NCI-H510A treated with DMSO at 0.1 percent for 48 hours (cell line): ENCODE measurements at regions not wholly inside any gene's neighbourhood (a gene's known extent, or its start where the extent isn't known, plus 50 kb on each side); places are given as distances from the start of the nearest gene placed in this dataset.

Experiments used
- DNase-seq: peaks from one replicate; lab custom pipeline; 2025; lab: John Stamatoyannopoulos, UW

DNA sequence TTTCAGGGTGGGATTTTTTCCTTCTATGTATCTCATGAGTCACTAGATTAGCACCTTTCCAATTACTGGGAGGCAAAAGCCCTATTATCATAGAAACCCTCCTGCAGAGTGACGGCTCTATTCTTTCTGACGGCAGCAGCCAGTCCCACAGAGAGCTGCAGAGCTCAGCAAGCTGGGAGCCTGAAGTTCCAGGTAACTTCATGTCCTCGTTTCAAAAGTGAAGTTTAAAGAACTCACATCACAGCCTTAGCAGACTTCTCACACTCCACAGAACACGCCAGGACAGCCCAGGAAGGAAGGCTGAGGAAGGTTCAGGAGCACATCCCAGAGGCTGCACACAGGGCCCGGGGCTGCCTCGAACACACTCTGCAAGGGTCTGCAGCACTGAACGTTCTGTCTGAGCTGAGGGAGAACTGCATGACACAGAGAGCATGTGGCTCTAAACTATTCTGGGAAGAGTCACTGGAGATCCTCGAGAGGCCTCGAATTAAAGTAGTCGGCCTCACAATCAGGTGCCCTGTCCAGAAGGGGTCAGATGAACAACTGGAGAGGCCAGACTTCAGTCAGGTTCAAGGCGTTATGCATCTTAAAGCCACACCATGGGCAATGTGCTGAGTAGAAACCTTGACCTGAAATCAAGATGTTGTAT lies 104.2 kb upstream of the DRD2 start:
- no peak for DNase-seq

DNA sequence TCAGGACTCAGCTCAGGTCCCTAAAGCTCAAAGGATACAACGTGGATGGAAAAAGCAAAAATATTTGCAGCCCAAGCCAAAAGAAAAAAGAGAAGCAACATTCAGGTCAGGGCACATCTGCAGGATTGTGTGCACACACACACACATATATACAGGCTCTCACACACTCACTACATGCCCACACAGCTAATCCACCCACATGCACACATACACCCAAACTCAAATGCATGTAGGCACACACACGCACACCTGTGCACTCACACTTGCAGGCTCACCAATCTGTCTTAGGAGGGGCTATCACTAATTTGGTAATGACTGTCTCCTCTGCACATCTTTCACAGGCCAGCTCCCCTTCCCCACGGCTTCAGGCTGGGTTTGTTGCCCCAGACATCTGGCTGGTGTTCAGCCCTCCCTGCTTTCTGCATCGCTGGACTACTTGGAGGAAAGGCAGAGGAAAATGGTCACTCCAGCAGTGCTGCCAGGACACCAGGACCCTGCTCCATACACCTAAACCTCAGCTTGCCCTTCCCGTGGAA lies 103.6 kb upstream of the DRD2 start:
- no peak for DNase-seq

DNA sequence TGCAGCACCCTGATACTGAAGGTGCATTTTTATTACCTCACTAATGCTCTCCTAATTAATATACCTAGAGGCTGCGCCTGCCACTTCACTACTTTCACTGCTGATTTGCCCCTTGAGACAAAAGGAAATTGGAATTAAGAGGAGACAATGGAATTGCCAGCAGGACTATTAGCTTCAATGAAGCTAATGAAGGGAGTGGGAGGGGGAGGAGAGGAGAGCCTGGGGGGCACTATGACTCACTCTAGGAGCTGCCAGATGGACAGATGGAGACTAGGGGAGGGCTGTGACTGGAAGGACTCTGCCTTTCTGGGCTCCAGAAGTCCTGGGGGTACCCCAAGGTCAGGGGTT lies 102.8 kb upstream of the DRD2 start:
- no peak for DNase-seq

DNA sequence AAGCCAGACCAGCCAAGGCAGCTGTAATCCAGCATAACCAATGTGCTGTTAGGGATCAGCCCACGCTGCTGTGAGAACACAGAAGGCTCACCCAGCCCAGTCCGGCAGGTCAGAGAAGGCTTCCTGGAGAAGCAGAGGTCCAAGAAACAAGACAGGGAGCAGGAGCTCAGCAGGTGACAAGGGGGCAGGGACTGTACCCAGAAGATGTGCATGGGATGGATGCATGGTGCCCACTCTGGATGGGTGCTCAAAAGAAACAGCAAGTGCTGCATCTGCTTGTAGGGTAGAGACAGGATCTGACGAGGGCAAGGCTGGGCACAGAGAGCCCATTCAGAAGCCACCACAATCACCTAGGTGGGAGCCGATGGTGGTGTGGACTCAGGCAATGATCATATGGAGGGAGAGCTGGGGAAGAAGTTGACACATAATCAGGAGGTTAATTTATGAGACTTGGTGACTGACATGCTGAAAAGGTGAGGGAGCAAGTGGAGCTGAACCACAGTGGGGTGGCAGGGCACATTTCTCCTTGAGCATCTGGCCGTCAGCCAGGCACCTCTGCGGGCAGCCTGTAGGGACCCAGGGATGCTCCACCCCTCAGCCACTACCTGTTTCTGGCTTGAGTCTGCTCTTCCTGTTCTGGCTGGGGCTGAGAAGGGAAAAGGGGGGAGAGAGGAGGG lies 102.3 kb upstream of the DRD2 start:
- DNase-seq = peak; percentile 97

DNA sequence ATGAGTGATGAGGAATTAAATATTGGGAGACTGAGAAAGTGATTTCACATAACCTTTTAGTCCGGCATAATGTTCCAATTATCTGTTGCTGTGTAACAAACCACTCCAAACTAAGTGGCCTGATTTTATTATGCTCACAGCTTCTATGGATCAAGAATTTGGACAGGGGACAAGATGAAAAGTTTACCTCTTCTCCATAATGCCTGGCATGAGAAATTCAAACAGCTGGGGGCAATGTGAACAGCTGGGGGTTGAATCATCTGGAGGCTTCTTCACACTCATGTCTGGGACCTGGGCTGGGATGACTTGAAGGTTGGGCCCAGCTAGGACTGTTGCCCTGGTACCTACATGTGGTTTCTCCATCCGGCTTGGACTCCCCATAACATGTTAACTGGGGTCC lies 99.4 kb upstream of the DRD2 start:
- no peak for DNase-seq

DNA sequence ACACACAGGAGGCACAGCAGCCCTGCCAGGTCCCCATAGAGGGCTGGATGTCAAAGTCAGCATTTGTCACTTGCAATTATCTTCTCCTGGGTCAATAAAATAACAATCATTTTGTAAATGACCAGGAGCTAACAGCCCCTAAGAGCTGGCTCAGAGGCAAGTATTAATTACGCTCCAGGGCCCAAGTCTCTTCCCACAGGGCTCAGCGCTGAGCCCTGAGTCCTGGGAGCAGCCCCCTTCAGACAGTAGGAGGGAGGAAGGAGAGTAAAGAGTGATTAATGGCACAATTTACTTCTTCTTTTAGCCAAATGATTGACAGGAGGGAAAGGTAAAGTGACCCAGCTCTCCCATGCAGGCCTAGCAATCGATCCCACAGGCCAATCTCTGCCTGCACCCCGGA lies 99.0 kb upstream of the DRD2 start:
- DNase-seq = no peak

DNA sequence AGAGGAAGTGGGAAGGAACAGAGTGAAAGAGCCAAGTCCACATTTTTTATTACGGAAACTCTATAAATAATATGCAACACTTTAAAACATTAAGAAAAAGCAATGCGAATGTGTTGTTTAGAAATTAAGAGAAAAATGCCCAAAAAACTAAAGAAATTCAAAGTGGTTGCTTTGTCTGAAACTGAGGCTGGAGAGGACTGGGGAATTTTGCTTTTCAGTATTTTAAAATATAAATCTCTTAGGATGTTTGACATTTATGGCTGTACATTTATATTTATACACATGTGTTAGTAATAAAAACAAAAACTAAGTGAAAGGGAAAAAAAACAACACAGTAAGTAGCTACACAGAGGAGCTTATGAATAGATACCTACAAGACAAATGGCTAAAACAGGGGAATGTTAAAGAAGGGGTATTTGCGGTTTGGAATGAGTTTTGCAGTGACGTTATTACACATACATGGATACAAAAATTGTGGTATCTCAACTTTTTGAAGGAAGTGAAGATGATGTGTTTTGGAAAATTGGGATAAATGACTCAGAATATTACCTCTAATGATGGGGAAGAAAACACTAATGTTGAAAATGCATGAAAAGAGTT lies 97.0 kb upstream of the DRD2 start:
- no peak for DNase-seq

DNA sequence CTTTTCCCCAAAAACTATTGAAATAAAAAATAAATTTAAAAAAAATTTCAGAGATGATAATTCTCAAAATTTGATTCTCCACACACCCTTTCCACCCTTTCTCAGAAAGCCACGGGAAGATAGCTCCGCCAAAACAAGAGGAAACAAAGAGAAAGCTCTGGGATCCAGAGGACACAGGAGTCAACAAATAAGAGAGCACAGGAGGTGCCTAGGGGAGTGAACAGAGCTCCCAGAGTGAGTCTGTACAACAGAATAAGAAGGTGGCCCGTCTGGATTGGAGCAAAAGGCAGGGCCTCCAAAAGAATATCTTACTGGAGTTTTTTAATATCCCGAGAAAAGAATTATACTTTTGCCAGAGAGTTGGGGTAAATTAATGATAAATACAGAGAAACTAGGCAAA lies 96.3 kb upstream of the DRD2 start:
- no peak for DNase-seq

DNA sequence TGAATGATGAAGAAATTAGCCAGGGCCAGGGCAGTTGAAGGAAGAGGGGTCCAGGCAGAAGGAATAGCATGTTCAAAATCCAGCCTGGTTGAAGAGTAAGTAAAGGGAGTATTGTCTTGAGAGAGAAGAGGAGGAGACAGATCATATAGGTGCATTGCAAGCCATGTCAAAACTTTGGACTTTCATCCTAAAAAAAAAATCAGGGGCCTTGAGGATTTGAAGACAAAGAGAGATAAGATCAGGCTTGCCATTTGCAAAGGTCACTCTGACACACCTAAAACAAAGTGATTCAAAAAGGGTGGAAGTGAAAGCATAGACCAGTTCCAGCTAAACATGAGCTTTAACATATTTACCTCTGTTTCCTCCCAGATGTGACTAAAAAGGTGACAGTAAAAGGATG lies 95.7 kb upstream of the DRD2 start:
- no peak for DNase-seq

DNA sequence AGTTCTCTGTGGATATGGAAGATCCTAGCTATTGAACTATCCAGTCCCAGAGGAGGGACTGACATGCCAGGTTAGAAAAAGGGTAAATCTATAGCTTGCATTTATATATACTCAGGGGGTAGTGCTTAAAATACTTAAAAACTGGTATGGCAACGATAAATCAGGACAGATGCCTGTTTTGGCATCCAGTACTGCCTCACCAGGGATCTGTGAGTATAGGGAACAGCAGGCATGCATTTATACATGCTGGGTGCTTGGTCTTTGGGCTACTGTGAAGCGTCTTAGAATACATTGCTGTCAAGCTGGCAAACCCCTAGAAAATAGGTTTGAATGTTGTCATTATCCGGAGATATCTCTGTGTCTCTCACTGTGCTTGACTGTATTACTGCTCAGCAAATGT lies 94.2 kb upstream of the DRD2 start:
- DNase-seq = no peak

DNA sequence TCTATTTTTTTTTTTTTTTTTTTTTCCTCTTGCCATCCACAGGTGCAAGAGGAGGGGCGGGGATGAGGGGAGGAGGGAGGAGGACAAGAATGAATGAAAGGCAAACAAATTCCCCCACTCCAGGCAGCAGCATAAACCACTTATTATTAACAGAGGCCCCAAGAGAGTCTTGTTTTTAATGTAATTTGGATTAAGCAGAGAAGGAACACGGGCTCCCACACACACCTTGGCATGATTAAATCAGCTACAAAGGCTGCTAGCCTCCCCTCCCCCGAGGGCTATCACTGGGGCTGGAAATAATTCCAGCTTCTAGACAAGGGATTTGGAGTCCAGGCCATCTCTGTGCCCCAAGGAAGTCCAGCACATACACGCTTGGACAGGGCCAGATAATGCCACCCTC lies 93.4 kb upstream of the DRD2 start:
- no peak for DNase-seq

DNA sequence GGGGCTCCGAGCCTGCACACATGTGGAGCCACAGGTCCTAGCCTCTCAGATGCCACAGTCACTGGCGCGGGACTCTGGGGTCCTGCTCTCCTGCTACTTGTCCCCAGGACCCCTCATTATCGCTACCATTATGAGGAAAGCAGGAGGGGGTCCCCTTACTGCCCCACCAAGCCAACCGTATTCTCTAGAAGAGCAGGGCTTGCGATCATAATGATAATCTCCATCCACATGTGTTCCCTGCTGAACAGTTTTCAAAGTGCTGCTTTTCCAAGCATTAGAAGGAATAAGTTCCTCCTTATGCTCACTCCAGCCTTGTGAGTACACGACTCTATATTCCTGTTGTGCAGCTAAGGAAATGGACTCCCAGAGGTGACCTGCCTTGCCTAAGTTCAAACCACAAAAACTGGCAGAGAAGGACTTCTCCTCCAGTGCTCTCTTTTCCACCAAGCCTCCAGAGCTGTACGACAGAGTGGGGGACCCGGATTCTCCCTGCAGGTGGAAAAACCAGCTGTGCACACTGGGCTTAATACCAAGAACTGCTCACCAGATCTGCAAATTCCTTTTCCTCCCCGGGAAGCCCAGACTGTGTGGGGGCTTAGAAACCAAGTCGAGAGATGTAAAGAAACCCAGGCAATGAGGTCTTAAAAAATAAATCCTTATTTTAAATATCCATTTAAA lies 92.8 kb upstream of the DRD2 start:
- DNase-seq = no peak

DNA sequence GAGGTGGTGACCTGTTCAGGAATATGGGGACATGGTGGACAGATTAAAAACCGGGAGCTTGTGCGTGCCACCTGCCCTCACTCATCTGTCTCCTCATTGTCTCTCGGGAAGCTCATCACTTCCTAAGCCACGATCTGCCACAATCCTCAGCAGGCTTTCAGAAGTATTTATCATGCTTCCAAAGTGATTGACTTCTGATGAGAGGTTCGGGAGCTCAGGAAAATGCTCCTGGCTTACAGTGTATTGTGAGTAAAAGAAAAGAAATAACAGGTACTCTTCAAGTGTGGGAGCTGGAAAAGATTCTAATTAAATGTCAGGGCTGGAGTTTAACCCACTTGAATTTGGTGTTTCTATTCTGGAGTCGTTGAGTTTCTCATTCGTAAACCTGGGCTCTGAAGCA lies 91.9 kb upstream of the DRD2 start:
- no peak for DNase-seq

DNA sequence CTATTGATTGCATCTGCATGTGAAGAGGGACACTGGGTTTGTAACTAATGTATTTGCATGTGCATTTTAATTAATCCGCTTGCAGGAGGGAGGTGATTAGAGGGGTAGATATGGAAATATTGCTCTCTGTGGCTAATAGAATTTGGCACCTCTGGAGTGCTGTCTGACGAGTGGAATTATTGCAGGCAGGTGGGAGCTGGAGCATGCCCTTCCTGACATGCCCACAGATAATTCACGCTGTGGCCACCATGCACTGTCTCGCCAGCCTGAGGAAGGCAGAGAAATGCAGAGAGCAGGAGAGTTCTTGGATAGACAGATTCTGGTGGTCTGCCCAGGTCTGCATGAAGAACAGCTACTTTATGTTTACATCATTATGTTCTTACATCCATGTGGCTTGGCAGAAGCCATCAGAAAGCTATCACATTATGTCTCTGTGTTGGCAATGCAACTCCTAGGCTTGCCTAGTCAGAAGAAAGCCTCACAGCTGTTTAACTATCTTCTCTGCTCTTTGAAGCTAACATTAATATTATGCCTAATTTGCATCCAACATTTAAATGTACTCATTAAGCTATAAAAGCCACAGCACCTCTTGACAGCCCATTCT lies 89.4 kb upstream of the DRD2 start:
- no peak for DNase-seq

DNA sequence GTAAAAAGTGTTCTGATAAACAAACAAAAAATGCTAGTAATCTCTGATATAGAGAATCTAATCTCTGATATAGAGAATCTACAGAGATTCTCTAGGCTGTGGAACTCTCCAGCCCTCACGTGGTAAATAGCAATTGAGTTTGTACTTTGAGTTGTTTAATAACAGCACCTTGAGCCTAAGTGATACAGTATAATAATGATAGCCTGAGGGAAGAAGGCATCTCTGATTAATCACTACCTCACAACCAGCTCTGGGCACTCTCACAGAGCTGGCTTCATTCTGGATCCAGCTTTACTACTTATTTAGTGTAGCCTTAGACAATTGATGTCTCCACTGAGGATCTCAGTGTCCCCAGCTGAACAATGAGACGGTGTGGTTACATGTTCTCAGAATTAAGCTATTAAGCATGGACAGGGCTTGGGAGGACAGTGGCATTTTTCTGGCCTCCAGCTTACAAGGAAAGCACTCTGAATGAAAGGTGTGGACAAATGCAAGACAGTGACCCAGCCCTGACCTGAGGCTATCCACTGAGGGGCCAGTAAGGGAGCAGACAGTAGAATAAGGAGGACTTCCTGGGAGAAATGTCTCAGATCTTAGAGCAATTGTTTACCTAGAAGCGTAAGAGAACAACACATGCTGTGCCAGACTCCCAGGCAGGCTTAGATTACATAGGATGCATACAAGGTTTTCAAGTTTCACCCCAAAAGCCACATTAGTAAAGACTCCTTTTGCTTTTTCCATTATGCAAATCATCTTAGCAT lies 88.7 kb upstream of the DRD2 start:
- no peak for DNase-seq

DNA sequence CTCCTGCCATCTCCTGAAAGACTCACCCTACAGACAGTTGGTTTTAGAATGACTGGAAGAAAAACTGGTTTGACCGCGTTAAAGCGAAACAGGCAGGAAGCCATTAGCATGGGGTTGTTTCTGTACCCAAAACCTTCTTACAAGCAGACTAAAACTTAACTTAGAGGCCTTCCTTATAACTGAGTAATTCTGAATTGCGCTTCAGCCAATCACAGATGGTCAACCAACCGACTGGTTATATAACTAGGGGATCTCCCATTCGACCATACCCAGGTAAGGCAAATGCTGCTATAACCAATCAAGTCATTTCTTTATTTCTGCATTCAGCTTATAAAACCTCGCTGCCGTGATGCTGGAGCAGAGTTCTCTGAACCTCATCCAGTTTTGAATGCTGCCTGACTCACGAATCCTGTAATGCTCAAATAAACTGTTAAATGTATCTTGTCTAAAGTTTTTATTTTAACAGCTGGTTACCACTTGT lies 87.8 kb upstream of the DRD2 start:
- no peak for DNase-seq

DNA sequence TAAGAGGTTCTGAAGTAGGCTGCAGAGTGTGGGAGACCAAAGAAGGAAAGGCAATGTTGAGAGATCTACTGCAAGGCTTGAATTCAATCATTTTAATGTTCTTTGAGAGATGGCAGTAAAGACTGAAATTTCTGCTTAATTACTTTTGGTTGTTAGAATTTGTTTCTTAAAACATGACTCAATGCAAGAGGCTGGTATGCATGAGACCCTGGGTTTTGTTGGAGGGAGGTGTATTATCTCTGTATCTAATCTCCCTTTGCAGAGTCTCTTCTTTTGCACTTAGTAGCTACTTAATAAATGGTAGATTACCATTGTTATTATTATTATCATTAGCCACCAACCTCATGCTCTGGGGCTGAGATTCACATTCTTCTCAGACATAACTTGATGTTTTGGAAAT lies 87.4 kb upstream of the DRD2 start:
- DNase-seq = no peak

DNA sequence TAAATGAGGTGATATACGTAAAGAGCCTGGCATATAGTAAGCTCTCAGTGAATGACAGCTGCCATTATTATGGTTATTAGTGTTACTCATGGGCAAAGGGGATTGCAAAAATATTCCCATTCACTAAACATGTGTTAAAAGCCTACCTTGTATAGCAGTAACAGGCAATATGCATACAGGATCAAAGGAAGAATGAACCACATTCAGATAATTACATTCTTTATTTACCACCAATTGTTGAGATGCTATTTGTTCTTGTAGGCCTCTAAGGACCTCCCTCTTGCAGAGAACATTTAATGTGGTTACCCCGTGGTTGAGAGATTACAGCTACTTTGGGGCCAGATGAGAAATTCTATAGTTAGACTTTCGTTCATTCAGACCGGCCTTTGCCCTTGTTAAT lies 82.7 kb upstream of the DRD2 start:
- DNase-seq = no peak

DNA sequence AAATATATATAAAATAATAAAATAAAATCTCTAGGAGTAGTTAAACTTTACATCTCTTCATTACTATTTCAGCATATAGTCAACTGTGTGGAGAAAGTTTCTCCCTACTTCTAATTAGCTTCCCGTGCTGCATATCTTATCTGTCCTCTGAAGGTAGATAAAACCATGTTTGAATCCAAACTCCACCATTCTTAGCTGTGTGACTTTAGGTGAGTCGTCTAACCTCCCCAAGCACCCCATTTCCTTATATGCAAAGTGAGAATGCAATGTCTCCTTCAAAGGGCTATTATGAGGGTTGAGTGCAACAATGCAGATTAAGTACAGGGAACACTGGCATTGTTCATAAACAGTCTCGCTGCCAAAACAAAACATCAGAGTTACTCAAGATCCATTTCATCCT lies 80.8 kb upstream of the DRD2 start:
- no peak for DNase-seq

DNA sequence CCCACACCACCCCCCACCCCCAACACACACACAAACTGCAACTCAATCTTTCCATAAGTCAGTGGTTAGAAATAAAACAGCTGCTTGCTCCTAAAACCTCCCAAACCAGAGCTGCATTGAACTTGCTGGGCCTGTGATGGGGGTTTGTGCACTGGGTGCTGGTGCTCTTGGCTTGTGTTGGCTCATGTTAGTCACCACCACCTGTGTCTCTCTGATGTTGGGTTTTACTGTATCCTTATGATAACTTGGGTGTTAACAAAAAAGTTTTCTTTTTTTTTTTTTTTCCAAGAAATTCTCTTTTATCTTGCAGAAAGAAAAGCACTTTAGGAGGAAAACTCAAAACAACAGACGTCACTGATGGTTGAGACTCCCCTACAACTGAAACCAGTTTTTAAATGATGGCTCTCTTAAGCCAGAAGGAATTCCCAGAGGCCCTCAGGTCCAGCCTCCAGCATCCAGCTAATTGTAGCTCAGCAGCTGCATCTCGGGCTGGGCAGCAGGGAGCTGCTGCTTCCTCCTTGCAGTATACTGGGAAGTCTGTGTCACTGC lies 79.9 kb upstream of the DRD2 start:
- no peak for DNase-seq

DNA sequence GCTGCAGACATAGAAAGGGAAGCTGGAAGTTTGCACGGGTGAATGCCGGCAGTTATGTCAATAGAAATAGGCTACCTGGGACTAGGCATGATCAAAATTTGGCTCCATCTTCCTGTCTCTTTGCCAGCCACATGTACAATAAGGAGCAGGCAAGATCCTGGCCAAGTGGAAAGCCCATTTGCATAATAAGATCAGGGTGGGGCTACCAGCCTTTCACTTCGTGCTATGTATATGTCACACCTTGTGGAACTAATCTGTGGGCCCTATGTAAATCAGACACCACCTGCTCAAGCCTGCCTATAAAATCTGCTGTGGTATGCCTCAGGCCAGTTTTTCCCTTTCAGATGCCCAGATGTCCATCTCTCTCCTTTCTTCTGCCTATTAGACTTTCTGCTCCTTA lies 79.3 kb upstream of the DRD2 start:
- DNase-seq = no peak

DNA sequence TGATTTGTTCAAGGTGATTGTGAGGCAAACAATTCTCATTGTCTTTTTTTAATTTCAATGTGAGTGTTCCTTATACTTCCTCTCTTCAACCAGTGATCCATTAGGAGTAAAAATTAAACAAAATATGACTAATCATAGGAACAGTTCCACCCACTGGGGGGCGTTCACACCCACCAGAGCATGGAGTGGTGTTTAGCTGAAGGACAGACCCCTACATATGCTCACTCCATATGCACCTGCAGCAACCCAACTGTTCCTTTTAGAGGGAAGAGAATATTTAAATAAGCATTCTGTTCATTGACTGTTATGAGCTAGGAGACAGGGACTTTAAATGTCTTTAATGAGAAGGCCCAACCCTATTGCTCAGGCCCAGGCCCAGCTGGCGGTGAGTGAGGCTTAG lies 78.7 kb upstream of the DRD2 start:
- DNase-seq = no peak
